Amniotic epithelial cell (primary cell): ENCODE measurements at regions not wholly inside any gene's neighbourhood (a gene's known extent, or its start where the extent isn't known, plus 50 kb on each side); places are given as distances from the start of the nearest gene placed in this dataset.

Experiments
- DNase-seq: peaks from one replicate; pipeline ENCODE4 v3.0.0-alpha.2; 2010; ENCODE audit warnings: low read depth

DNA sequence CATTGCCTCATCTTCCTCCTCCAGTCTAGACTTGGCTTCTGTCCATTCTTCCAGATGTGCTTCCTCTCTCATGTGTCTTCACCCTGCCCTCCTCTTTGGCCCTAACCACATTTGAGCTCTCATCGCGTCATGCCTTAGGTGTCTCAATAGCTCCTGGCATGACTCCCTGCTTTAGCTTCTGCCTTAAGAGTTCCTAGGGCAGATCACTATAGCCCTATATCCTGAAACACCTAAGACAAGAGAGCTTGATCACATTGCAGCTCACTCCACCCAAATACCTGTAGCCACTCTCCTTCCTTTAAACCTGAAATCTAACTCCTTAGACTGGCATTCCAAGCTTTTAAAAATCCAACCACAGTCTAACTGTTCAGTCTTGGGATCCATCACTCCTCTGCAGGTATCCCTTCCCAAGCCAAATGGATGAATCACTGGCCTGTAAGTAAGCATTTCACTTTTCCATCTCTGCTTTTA, 69.0 kb upstream of the STXBP5 start:
- peak; percentile 98 for DNase-seq

DNA sequence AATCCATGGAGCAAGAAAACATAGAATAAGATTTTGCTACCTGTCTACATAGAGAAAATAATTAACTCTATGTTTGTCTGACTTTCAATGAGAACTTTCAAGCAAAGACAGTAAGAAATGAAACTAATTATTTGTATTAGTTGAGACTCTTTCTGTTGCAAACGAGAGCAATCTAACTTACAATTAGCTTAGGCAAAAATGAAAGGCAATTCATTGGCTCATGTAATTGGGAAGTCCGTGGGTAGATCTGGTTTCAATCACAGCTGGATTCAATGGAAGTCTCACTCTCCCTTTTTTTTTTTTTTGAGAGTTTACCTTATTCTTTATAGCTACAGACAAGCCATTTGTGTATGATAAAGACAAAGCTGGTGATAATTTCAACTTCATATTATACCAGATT, 68.2 kb upstream of the STXBP5 start:
- no peak for DNase-seq

DNA sequence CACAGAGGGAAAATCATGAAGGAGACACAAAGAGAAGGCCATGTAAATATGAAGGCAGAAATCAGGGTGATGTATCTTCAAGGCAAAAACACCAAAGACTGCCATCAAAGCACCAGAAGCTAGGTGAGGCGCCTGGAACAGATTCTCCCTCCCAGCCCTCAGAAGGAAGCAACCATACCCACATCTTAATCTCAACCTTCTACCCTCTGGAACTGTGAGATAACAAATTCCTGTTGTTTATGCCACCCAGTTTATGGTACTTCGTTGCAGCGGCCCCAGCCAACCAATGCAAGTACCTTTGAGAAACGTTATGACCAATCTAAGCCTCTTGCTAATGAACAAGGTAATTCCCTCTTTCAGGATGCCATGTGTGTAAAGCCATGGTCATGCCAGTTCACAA, 66.2 kb upstream of the STXBP5 start:
- no peak for DNase-seq

DNA sequence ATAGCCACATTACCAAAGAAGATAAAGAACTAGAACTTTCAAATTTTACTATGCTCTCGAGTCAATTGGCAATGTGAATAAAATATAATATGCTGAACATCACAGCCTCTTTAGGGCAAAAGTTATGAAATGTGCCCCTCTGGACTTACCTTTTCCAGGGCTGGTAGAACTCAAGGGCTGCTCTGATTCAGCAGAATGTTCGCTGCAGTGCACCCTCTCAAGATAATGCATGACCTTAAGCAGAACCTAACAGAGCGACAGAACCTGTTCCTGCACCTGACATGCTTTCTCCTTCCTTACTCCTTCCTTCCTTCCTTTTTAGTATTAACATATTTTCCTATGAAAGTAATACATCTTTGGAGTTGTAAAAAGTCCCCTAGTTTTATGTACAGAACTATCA, 65.4 kb upstream of the STXBP5 start:
- no peak for DNase-seq

DNA sequence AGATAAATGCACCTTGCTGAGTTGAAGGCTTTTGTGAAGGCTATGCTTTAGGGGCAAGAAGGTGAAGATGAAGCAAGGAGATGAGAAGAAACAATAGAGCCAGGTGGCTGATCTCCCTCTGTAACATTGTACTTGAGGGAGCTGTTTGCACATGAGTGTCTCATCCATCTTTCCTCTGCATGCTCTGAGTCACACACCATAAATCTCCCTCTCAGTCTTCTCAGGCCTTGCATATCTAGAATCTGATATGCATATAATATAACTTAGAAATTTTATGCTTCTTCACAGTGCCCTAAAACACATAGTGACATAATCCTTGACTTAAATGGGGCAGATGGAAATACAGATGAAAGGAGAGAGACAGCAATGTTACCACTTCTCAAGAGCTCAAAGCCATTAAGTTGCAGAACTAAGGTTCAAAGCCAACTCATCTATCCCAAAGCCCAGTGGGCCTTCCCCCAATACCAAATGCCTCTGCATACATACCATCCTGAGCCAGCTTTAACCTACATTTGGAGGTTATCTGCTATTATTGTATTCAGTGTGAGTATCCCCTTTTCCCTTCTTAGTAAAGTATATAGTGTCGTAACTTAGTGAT, 62.4 kb upstream of the STXBP5 start:
- DNase-seq = peak; percentile 89

DNA sequence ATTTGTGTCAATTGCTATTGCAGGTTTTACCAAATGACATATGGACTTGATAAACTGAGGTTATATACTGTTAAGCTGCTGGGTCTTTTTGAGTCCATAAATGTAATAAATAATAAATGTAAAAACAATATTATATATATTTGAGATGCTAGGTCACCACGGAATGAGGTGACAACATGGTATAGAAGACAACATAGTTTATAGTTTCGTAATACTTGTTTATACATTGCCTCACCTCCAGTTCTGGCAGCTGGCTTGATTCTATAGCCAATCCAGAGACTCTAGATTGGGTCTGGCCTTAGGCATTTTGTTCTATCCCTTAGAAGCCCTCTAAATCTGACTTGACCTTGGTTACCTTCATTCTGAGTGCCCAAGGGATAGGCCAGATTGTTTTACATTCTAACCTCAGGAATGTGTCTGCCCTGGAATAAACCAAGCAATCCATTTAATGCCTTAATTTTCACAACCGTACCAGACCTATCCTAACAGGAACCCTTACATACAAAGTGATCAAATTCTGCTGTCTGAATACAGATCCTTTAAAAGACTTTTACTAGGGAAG, 61.5 kb upstream of the STXBP5 start:
- peak; percentile 62 for DNase-seq

DNA sequence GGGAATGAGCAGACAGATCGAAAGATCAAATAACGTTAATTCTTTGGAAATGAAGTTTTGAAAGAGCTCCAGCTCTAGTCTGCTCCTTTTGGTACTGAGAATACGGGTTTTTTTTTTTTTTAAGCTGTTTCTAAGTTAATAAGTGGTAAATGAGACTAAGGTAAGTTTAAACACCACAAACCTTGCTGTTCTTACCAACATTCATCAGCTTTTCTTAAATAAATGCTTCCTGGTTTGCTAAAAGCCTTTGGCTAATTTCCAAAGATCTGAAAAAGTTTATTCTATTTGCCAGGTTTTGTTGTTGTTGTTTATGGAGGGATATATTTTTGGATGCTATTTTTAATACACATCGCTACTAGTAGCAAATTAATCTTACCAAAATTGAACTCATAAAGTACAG, 55.1 kb upstream of the STXBP5 start:
- no peak for DNase-seq

DNA sequence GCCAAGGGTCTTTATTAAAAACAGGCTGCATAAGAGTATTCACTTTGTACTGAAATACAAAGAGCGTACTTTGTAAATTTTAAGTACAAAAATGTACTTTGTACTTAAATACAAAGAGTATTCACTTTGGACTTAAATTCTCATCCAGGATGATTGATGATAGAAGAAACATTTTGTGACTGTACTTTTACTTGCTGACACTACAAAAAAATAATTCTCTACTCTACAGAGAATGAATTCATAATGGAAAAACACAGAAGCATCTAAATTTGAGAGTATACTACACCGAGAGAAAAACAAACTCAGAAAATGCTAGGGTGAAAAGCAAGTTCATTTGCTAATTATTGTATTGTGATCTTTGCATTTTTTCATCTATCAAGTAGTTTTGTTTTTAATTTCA, 54.4 kb upstream of the STXBP5 start:
- no peak for DNase-seq

DNA sequence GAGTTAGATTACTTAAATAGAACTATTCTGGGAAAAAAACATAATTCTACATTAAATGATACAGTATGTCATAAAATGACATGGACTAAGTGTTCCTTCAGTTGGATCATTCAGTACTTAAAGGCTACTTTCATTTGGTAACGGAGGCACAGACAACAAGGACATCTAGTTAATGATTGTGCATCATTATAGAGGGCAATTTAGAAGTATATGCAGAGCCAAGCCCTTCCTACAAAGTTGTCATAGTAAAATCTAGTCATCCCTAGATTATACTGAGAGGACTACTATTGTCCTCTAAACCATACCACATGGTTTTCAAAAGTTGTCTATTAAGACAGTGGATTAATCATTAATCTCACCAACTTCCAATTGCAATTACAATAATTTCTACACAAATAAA, 53.9 kb upstream of the STXBP5 start:
- DNase-seq = no peak
